ENCODE measurements at regions not wholly inside any gene's neighbourhood (a gene's known extent, or its start where the extent isn't known, plus 50 kb on each side); places are given as distances from the start of the nearest gene placed in this dataset.

DNA sequence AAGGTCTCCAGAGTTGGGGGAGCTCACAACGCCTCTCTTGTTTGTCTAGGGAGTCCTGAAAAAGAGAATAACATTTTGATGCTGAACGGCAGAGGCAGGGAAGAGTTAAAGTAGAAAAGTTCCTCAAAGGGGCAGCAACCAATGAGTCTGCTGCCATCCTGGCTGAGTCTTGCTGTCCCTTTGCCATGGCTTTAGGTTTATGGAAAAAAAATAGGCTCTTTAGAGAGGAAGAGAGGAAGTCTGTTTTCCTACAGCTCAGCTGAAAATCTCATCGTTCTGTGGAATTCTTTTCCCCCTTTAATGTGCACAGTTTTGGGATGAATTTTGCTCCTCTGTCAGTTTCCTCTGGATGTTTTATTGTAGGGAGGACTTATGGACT is 314.8 kb upstream of the TBX3 start:
- Histone ChIP-seq H3K4me2 (replicated peaks; ENCODE audit: extremely low read depth, low read length, poor library complexity, severe bottlenecking) (no peak overlapping the region), H3K79me2 (ENCODE audit: insufficient read depth, low read length) (no peaks in the 10 kb centered on the region), H3K27ac (ENCODE audit: low read depth in 1 of 2, low read length in 2 of 2) (no peak overlapping the region), H3K9me3 (replicated peaks in 1 of 2; ENCODE audit: control insufficient read depth in 1 of 2, insufficient read depth in 1 of 2, low read length in 2 of 2) (peaks cover 7 to 9% of the 10 kb centered on the region in 2 donors), H3K4me1 (ENCODE audit: control insufficient read depth in 1 of 2, insufficient read depth in 2 of 2, low read length in 2 of 2) (no peaks in the 10 kb centered on the region), H3K36me3 (replicated peaks in 1 of 2; ENCODE audit: control insufficient read depth in 1 of 2, insufficient read depth in 2 of 2, low read length in 2 of 2) (no peaks in the 10 kb centered on the region), H3K4me3 (replicated peaks in 1 of 3; ENCODE audit: low read depth in 2 of 3, low read length in 3 of 3) (no peak overlapping the region), H4K20me1 (ENCODE audit: insufficient read depth, low read length) (no peaks in the 10 kb centered on the region), H2AFZ (ENCODE audit: insufficient read depth, low read depth, low read length, poor library complexity, severe bottlenecking) (no peak overlapping the region), H3K9ac (ENCODE audit: insufficient read depth, low read length, poor library complexity, severe bottlenecking) (no peak overlapping the region), H3K27me3 (ENCODE audit: control insufficient read depth in 2 of 2, insufficient read depth in 2 of 2, low read length in 2 of 2) (peaks cover 0 to 5% of the 10 kb centered on the region in 2 donors)
- TF ChIP-seq, protein P1, sequence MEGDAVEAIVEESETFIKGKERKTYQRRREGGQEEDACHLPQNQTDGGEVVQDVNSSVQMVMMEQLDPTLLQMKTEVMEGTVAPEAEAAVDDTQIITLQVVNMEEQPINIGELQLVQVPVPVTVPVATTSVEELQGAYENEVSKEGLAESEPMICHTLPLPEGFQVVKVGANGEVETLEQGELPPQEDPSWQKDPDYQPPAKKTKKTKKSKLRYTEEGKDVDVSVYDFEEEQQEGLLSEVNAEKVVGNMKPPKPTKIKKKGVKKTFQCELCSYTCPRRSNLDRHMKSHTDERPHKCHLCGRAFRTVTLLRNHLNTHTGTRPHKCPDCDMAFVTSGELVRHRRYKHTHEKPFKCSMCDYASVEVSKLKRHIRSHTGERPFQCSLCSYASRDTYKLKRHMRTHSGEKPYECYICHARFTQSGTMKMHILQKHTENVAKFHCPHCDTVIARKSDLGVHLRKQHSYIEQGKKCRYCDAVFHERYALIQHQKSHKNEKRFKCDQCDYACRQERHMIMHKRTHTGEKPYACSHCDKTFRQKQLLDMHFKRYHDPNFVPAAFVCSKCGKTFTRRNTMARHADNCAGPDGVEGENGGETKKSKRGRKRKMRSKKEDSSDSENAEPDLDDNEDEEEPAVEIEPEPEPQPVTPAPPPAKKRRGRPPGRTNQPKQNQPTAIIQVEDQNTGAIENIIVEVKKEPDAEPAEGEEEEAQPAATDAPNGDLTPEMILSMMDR (IDR thresholded peaks at IDR 0.05): no peak
- H3K36me3 Mint-ChIP-seq: no peaks in the 10 kb centered on the region
- H3K4me3 Mint-ChIP-seq: no peak overlapping the region
- intact Hi-C loops (cut with micrococcal nuclease): no loop called here
- 13% methylated on average over 3 of the region's 3 CpGs for WGBS (ENCODE audit: insufficient coverage)
- H3K4me1 Mint-ChIP-seq: no peaks in the 10 kb centered on the region
- no peak for DNase-seq
- no peak overlapping the region for H3K27ac Mint-ChIP-seq
- peaks cover 5 to 13% (median 6%) of the 10 kb centered on the region in 3 donors for H3K27me3 Mint-ChIP-seq (ENCODE audit: low read depth in 3 of 3)
- H3K9me3 Mint-ChIP-seq: peaks cover 1 to 10% (median 4%) of the 10 kb centered on the region in 7 donors

DNA sequence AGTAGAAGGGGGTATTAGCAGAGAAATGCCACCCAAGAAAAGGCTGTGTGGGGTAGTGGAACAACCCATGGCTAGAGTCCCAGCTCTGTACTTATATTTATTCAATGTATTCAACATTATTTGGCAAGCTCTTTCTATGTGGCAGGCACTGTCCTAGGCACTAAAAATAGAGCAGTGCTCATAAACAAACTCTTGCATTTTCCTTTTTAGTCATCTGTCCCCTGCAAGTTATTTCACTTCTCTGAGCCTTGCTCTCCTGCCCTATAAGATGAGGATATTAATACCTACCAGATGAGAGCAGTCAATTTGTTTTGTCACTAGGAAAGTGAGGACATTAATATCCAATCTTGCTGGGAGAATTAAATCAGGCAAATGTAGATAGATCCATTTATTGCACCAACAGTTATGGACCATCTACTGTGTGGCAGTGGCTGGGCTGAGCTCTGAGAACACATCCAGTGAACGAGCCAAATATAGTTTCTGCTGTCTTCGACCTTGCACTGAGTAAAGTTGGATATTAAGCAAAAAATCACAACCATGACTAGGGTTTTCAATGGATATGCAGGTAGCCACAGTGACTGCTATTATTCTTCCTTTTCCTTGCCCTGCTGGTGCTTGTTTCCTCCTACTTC is 314.3 kb upstream of the TBX3 start:
- no peak for DNase-seq
- H3K9me3 ChIP-seq (replicated peaks in 1 of 2; ENCODE audit: control insufficient read depth in 1 of 2, insufficient read depth in 1 of 2, low read length in 2 of 2): peaks cover 7 to 9% of the 10 kb centered on the region in 2 donors
- peaks cover 0 to 5% of the 10 kb centered on the region in 2 donors for H3K27me3 ChIP-seq (ENCODE audit: control insufficient read depth in 2 of 2, insufficient read depth in 2 of 2, low read length in 2 of 2)
- Mint-ChIP-seq H3K4me1 (no peaks in the 10 kb centered on the region), H3K4me3 (no peak overlapping the region), H3K9me3 (peaks cover 1 to 10% (median 4%) of the 10 kb centered on the region in 7 donors), H3K27me3 (ENCODE audit: low read depth in 3 of 3) (peaks cover 5 to 9% (median 6%) of the 10 kb centered on the region in 3 donors), H3K36me3 (no peaks in the 10 kb centered on the region), H3K27ac (no peak overlapping the region)
- H3K36me3 ChIP-seq (replicated peaks in 1 of 2; ENCODE audit: control insufficient read depth in 1 of 2, insufficient read depth in 2 of 2, low read length in 2 of 2): no peaks in the 10 kb centered on the region
- intact Hi-C loops (cut with micrococcal nuclease): no loop called here
- H3K4me1 ChIP-seq (ENCODE audit: control insufficient read depth in 1 of 2, insufficient read depth in 2 of 2, low read length in 2 of 2): no peaks in the 10 kb centered on the region
- no peak overlapping the region for H3K27ac ChIP-seq (ENCODE audit: low read depth in 1 of 2, low read length in 2 of 2)
- TF ChIP-seq, protein P1 (IDR thresholded peaks at IDR 0.05): no peak
- no peak overlapping the region for H3K4me3 ChIP-seq (replicated peaks in 1 of 3; ENCODE audit: low read depth in 2 of 3, low read length in 3 of 3)
- no peaks in the 10 kb centered on the region for H3K79me2 ChIP-seq (ENCODE audit: insufficient read depth, low read length)
- H4K20me1 ChIP-seq (ENCODE audit: insufficient read depth, low read length): no peaks in the 10 kb centered on the region
- H2AFZ ChIP-seq (ENCODE audit: insufficient read depth, low read depth, low read length, poor library complexity, severe bottlenecking): no peak overlapping the region
- 50% methylated on average over 1 of the region's 2 CpGs for WGBS (ENCODE audit: insufficient coverage)
- H3K4me2 ChIP-seq (replicated peaks; ENCODE audit: extremely low read depth, low read length, poor library complexity, severe bottlenecking): no peak overlapping the region
- no peak overlapping the region for H3K9ac ChIP-seq (ENCODE audit: insufficient read depth, low read length, poor library complexity, severe bottlenecking)
